ENCODE measurements at regions not wholly inside any gene's neighbourhood (a gene's known extent, or its start where the extent isn't known, plus 50 kb on each side); places are given as distances from the start of the nearest gene placed in this dataset.
"Not testable (repeated sequence)": the region's sequence is repeated elsewhere in the genome, so short reads cannot be mapped to it uniquely, and the experiment has no call there.

DNA sequence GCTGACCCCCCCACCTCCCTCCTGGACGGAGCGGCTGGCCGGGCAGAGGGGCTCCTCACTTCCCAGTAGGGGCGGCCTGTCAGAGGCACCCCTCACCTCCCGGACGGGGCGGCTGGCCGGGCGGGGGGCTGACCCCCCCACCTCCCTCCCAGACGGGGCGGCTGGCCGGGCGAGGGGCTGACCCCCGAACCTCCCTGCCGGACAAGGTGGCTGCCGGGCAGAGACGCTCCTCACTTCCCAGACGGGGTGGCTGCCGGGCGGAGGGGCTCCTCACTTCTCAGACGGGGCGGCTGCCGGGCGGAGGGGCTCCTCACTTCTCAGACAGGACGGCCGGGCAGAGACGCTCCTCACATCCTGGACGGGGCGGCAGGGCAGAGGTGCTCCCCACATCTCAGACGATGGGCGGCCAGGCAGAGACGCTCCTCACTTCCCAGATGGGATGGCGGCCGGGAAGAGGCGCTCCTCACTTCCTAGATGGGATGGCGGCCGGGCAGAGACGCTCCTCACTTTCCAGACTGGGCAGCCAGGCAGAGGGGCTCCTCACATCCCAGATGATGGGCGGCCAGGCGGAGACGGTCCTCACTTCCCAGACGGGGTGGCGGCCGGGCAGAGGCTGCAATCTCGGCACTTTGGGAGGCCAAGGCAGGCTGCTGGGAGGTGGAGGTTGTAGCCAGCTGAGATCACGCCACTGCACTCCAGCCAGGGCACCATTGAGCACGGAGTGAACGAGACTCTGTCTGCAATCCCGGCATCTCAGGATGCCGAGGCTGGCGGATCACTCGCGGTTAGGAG lies 66.2 kb upstream of the PAPPA2 start:
- not testable (repeated sequence) for H3K4me1 ChIP-seq (ENCODE audit: low read depth); H3K36me3 ChIP-seq; H3K4me3 ChIP-seq; DNase-seq (ENCODE audit: low read depth in 1 of 2, low spot score in 1 of 2); H3K9me3 ChIP-seq (ENCODE audit: low read depth); H3K27me3 ChIP-seq; H3K27ac ChIP-seq

DNA sequence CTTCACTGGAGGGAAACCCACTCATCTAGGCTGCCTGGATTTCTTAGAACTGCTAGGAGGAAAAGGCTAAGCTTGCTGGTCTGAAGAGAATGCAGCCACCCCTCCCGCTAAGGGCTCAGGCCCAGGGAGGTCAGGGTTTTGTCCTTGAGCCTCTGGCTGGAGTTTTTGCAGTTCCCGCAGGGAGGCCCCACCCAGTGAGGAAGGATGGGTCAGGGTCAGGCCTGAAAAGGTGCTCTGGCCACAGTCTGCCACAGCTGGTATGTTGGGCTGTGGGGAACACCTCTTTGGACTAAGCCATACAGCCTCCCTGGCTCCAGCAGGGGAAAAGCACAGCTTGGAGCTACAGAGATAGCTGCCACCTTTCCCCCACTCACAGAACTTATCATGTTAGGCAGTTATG lies 71.4 kb upstream of the PAPPA2 start:
- H3K27ac ChIP-seq, result peak overlapping the region; percentile 45
- no peaks in the 10 kb centered on the region for H3K36me3 ChIP-seq
- no peaks in the 10 kb centered on the region for H3K4me1 ChIP-seq (ENCODE audit: low read depth)
- no peak overlapping the region for H3K4me3 ChIP-seq
- H3K9me3 ChIP-seq (ENCODE audit: low read depth), result no peaks in the 10 kb centered on the region
- TF ChIP-seq, protein P1, sequence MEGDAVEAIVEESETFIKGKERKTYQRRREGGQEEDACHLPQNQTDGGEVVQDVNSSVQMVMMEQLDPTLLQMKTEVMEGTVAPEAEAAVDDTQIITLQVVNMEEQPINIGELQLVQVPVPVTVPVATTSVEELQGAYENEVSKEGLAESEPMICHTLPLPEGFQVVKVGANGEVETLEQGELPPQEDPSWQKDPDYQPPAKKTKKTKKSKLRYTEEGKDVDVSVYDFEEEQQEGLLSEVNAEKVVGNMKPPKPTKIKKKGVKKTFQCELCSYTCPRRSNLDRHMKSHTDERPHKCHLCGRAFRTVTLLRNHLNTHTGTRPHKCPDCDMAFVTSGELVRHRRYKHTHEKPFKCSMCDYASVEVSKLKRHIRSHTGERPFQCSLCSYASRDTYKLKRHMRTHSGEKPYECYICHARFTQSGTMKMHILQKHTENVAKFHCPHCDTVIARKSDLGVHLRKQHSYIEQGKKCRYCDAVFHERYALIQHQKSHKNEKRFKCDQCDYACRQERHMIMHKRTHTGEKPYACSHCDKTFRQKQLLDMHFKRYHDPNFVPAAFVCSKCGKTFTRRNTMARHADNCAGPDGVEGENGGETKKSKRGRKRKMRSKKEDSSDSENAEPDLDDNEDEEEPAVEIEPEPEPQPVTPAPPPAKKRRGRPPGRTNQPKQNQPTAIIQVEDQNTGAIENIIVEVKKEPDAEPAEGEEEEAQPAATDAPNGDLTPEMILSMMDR (IDR thresholded peaks at IDR 0.05; ENCODE audit: low read depth, low read length), result no peak
- peak in 1 of 2 donors; percentile 41 for DNase-seq (ENCODE audit: low read depth in 1 of 2, low spot score in 1 of 2)
- no peaks in the 10 kb centered on the region for H3K27me3 ChIP-seq

DNA sequence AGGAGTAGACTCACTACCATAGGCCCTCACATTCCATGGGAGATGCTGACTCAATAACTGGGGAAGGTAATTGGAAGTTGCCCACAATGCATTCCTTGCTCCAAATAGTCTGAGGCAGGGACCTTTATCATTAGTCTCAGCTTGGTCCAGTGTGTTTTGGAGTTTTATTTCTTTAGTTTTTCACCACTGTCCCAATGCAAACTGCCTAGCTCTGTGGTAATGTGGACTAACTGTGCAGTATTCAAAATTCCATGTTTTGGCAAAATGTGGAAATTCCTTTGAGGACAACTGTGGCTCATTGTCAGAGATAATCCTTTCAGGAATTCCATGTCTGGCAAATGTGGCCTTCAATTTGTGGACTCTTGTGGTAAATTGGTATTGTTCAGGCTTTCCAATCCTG lies 78.1 kb upstream of the PAPPA2 start:
- Histone ChIP-seq H3K36me3 (no peaks in the 10 kb centered on the region), H3K4me3 (no peak overlapping the region), H3K27ac (no peak overlapping the region), H3K4me1 (ENCODE audit: low read depth) (peaks cover 9% of the 10 kb centered on the region), H3K9me3 (ENCODE audit: low read depth) (no peaks in the 10 kb centered on the region), H3K27me3 (no peaks in the 10 kb centered on the region)
- TF ChIP-seq, protein P1 (IDR thresholded peaks at IDR 0.05; ENCODE audit: low read depth, low read length), result no peak
- no peak for DNase-seq (ENCODE audit: low read depth in 1 of 2, low spot score in 1 of 2)

DNA sequence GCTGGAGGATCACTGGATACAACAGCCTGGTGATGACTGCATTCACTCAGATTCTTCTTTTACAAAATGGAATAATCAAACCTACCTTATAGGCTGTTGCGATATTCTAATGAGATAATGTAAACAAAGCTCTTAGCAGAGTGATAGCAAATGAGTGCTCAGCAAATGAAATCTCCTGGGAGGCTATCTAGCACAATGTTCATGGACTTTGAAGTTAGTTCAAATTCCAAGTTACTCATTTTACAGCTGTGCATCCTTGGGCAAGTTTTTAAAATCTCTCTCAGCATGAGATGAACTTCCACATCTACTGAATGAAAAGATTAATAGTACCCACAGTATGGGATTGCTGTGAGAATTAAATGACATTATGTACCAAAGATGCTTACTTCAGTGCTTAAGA lies 80.8 kb upstream of the PAPPA2 start:
- Histone ChIP-seq H3K4me3 (no peak overlapping the region), H3K27me3 (no peaks in the 10 kb centered on the region), H3K27ac (no peak overlapping the region), H3K36me3 (no peaks in the 10 kb centered on the region), H3K9me3 (ENCODE audit: low read depth) (no peaks in the 10 kb centered on the region), H3K4me1 (ENCODE audit: low read depth) (peaks cover 9% of the 10 kb centered on the region)
- no peak for DNase-seq (ENCODE audit: low read depth in 1 of 2, low spot score in 1 of 2)
- TF ChIP-seq, protein P1 (IDR thresholded peaks at IDR 0.05; ENCODE audit: low read depth, low read length), result no peak

DNA sequence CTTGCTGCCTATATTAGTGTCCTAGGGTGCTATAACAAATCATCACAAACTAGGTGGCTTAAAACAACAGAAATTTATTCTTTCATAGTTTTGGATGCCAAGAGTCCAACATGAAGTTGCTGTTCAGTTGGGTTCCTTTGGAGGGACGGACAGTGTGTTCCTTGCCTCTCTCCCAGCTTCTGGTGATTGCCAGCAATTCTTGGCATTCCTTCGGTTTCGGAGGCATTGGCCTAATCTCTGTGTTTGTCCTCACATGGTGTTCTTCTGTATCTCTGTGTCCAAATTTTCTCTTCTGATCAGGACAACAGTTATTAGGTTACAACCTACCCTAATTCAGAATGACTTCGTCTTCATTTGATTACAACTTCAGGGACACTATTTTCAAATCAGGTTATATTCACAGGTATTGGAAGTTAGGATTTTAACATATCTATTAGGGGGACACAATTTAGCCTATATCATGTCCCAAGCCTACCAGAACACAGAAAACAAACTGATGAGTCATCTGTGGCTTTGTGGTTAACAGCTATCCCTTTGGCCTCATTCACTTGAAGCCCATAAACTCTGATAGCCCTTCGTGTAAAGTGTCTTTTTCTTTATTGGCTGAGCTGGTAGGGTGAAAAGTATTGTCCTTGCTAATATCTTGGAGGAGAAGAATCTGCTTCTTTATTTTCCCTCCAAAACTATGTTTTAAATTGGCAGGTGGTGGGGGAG lies 83.2 kb upstream of the PAPPA2 start:
- no peak overlapping the region for H3K4me3 ChIP-seq
- no peaks in the 10 kb centered on the region for H3K36me3 ChIP-seq
- TF ChIP-seq, protein P1 (IDR thresholded peaks at IDR 0.05; ENCODE audit: low read depth, low read length), result no peak
- no peaks in the 10 kb centered on the region for H3K9me3 ChIP-seq (ENCODE audit: low read depth)
- peak in 1 of 2 donors; percentile 1 for DNase-seq (ENCODE audit: low read depth in 1 of 2, low spot score in 1 of 2)
- no peak overlapping the region for H3K27ac ChIP-seq
- no peaks in the 10 kb centered on the region for H3K27me3 ChIP-seq
- peaks cover 9% of the 10 kb centered on the region for H3K4me1 ChIP-seq (ENCODE audit: low read depth)

DNA sequence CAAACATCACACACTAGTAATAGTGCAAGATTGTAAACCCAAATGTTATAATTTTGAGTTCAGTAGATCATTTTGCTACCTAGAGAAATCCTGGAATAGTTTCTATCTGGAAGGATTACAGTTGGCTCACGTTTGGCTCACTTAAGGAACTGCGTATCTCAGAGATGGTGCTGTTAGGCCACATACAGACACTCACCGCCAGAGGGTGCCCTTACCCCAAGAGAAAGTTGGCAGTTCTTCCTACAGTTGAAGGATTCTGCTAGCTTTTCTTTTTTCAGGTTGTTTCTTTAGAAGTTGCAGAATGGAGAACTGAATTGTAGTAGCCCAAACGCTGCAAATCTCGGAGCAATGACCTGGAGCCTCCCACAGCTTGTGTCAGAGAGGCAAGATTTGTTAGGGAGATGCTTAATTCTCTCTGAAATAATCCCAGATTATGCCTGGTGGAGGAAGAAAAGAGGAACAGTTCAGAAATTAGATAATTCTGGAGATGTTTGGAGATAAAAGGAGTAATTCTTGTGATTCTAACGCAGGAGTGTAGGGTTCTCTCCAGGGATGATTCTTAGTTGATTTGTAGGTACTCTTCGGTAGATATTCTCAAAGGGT lies 87.9 kb upstream of the PAPPA2 start:
- H3K36me3 ChIP-seq, result no peaks in the 10 kb centered on the region
- H3K27me3 ChIP-seq, result no peaks in the 10 kb centered on the region
- TF ChIP-seq, protein P1 (IDR thresholded peaks at IDR 0.05; ENCODE audit: low read depth, low read length), result peak; percentile 95
- H3K4me3 ChIP-seq, result no peak overlapping the region
- peak; percentile 76 to 87 for DNase-seq (ENCODE audit: low read depth in 1 of 2, low spot score in 1 of 2)
- no peak overlapping the region for H3K27ac ChIP-seq
- H3K4me1 ChIP-seq (ENCODE audit: low read depth), result no peaks in the 10 kb centered on the region
- no peaks in the 10 kb centered on the region for H3K9me3 ChIP-seq (ENCODE audit: low read depth)

Data from cardiac muscle cell (in vitro differentiated cells and primary cell).